ENCODE measurements at regions not wholly inside any gene's neighbourhood (a gene's known extent, or its start where the extent isn't known, plus 50 kb on each side); places are given as distances from the start of the nearest gene placed in this dataset.

- no peak for DNase-seq (ENCODE audit: low read depth)
- no peak for TF ChIP-seq CTCF (conservative IDR thresholded peaks at IDR 0.05; ENCODE audit: low read length)
- no peak overlapping the region for H3K4me3 ChIP-seq (ENCODE audit: low read length)
These were observed 224.3 kb downstream of the EDEM1 start for GRCh38 chr3:5411786-5412185.

DNA sequence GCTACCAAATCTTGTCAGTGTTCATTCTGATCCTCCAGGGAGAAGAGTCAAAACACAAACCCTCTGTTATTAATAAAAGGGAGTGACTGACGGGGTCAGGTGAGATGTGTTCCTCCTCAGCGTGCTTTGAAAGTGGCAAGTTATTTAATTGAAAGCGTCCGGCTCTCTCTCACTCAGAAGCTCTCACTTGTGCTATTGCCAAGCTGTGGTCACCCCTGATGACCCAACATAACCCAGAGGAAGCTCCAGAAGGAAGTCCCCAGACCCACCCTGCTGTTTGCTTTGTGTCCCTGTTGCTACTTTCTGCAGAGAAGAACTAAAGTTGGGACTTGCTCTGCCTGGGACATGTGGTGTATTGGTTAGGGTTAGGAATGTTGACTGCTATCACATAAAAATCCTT is 235.6 kb downstream of the EDEM1 start:
- no peak overlapping the region for H3K4me3 ChIP-seq (ENCODE audit: low read length)
- no peak for TF ChIP-seq CTCF (conservative IDR thresholded peaks at IDR 0.05; ENCODE audit: low read length)
- DNase-seq (ENCODE audit: low read depth), result no peak

DNA sequence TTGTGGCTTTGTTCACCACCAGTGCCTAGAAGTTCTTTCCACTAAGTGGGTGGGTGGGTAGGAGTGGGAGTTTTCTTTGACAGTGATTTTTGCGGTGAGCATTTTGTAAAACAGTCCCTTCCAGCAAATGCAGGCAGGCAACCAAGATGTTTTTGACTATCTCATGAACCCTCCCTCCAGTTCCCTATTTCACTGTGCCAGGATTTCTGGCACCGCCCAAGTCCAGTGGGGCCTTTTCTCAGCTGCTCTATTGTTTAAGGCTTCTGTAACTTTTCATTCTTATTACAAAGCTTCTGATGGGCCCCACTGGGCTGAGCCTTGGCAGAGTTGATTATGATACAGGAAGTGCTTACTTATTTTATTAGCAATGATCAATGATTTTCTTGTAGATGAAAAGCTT is 236.0 kb downstream of the EDEM1 start:
- no peak for TF ChIP-seq CTCF (conservative IDR thresholded peaks at IDR 0.05; ENCODE audit: low read length)
- DNase-seq (ENCODE audit: low read depth), result no peak
- no peak overlapping the region for H3K4me3 ChIP-seq (ENCODE audit: low read length)

DNA sequence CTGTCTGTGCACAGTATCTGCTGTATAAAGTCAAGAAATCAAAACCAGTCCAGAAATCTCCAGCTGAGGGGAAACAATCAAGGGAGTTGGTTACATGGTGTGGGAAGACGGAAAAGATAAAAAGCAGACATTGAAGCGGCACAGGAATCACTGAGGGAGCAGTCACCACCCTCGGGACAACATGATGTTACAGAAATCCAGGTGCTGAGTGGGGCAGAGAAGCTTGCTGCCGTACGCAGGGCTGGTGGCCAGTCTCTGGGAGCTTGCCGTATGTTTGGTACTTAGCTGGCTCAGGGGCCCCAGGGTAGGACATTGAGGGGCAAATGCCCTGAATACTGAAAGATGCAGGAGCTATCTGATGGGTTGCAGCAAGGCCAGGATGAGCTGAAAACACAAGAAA is 237.9 kb downstream of the EDEM1 start:
- H3K4me3 ChIP-seq (ENCODE audit: low read length), result no peak overlapping the region
- TF ChIP-seq CTCF (conservative IDR thresholded peaks at IDR 0.05; ENCODE audit: low read length), result no peak
- no peak for DNase-seq (ENCODE audit: low read depth)

DNA sequence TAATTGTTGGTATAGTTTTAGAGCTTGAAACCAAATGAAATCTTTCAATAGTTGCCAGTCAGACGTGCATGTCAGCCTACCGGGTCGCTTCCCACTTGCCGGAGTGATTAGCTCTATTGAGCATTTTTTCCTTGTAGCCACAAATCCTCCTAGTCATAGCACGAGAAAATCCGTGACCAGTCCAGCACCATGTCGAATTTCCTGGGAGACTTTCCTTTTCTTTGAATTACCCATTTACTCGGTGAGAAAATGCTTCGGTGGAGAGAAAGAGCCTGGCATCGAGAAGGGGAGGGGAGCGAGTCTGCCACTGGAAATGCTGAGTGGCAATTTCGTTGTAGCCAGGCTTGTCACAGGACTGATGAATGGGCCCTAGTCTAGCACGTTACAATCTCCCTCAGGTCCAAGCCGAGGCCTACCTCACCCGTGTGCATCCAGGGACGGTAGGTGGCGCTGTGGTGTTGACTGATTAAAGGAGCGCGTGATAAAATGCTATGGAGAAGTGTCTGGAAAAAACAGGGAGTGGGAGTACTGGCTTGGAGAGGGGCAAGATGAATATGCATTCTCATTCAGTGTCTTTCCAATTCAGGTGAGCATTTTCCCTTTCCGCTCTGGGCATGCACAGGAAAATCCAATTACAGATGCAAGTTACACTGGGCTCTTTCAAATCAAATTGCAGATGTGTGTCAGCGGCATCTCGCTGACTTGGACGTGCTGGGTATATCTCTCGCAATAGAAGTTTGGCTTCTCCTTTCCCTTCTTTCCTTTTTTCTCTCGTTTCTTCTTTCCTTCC is 238.8 kb downstream of the EDEM1 start:
- DNase-seq (ENCODE audit: low read depth), result peak; percentile 43
- peak; percentile 82 for TF ChIP-seq CTCF (conservative IDR thresholded peaks at IDR 0.05; ENCODE audit: low read length)
- H3K4me3 ChIP-seq (ENCODE audit: low read length), result no peak overlapping the region

GRCh38 chr3:5427021-5427420 is 239.5 kb downstream of the EDEM1 start:
- DNase-seq (ENCODE audit: low read depth), result no peak
- TF ChIP-seq CTCF (conservative IDR thresholded peaks at IDR 0.05; ENCODE audit: low read length), result no peak
- no peak overlapping the region for H3K4me3 ChIP-seq (ENCODE audit: low read length)

GRCh38 chr3:5427938-5428337 is 240.4 kb downstream of the EDEM1 start:
- no peak for DNase-seq (ENCODE audit: low read depth)
- no peak overlapping the region for H3K4me3 ChIP-seq (ENCODE audit: low read length)
- TF ChIP-seq CTCF (conservative IDR thresholded peaks at IDR 0.05; ENCODE audit: low read length), result no peak

Data from AG10803 (cell line).